T-cell (primary cell): ENCODE measurements at regions not wholly inside any gene's neighbourhood (a gene's known extent, or its start where the extent isn't known, plus 50 kb on each side); places are given as distances from the start of the nearest gene placed in this dataset.
"Not testable (repeated sequence)": the region's sequence is repeated elsewhere in the genome, so short reads cannot be mapped to it uniquely, and the experiment has no call there.

Experiments used
- ATAC-seq, 4 experiments: fragments of 200-7000 bp in 3 of 4; fragments of 150-1000 bp in 1 of 4; cut with Tn5 transposase; replicated peaks in 1 of 4; 1 replicate in 3 of 4; 2 replicates in 1 of 4; pipeline ENCODE4 v1.10.0; 2021; ENCODE audit warnings: moderate library complexity in 3 of 4, mild to moderate bottlenecking in 2 of 4, moderate number of reproducible peaks in 1 of 4
- CTCF ChIA-PET, 2 donors: fragments of 300-600 bp; sonication (Branson Sonifier 250); formaldehyde crosslinking; loops; one replicate each; lab custom pipeline; 2022; ENCODE audit warnings: antibody characterized with exemption in 2 of 2; lab: Charles Lee
- POLR2A ChIA-PET, 2 donors: fragments of 300-600 bp; sonication (Branson Sonifier 250); formaldehyde crosslinking; loops; one replicate each; lab custom pipeline; 2022; ENCODE audit warnings: antibody characterized with exemption in 2 of 2; lab: Charles Lee
- DNase-seq, 35 experiments: peaks; one replicate each; pipeline versions ENCODE4 v3.0.0 to v3.0.0-alpha.2; 2013 to 2023
- H3K27ac ChIP-seq: one replicate; pipeline ENCODE4 v1.5.1; 2013; ENCODE audit warnings: low read length
- H3K27me3 ChIP-seq, 2 experiments: replicated peaks in 1 of 2; 1 replicate in 1 of 2; 2 replicates in 1 of 2; pipeline versions ENCODE4 v1.6.1 to v1.7.0; 2013; ENCODE audit warnings: low read length in 1 of 2, mixed read lengths in 1 of 2; ENCODE audit not compliant: control insufficient read depth in 2 of 2, insufficient read depth in 2 of 2; ENCODE audit errors: extremely low read depth in 1 of 2
- H3K36me3 ChIP-seq, 2 donors: 1 replicate in 1 of 2; 2 replicates in 1 of 2; pipeline versions ENCODE4 v1.6.1 to v1.7.0; 2013; ENCODE audit warnings: low read length in 1 of 2; ENCODE audit not compliant: control insufficient read depth in 2 of 2, insufficient read depth in 1 of 2; ENCODE audit errors: extremely low read depth in 1 of 2
- H3K4me1 ChIP-seq, 2 experiments: 1 replicate in 1 of 2; 2 replicates in 1 of 2; pipeline versions ENCODE4 v1.6.1 to v1.7.0; 2013; ENCODE audit warnings: low read length in 2 of 2, mixed read lengths in 1 of 2; ENCODE audit not compliant: insufficient read depth in 2 of 2, control insufficient read depth in 1 of 2; ENCODE audit errors: extremely low read depth in 1 of 2
- H3K4me3 ChIP-seq, 2 donors: 1 replicate in 1 of 2; 2 replicates in 1 of 2; pipeline versions ENCODE4 v1.5.1 to v1.7.0; 2013; ENCODE audit warnings: mild to moderate bottlenecking in 2 of 2, low read length in 1 of 2, moderate library complexity in 1 of 2; ENCODE audit not compliant: control insufficient read depth in 1 of 2; ENCODE audit errors: extremely low read depth in 1 of 2
- H3K9me3 ChIP-seq: 2 replicates; pipeline ENCODE4 v1.7.0; 2013
- H3K27ac Mint-ChIP-seq, 2 donors: one replicate each; pipeline ENCODE4 v1.8.0; 2020 to 2021; ENCODE audit warnings: mild to moderate bottlenecking in 2 of 2, mixed read lengths in 2 of 2
- H3K27me3 Mint-ChIP-seq, 2 donors: one replicate each; pipeline ENCODE4 v1.8.0; 2021 to 2022; ENCODE audit warnings: mixed read lengths in 2 of 2
- H3K36me3 Mint-ChIP-seq: one replicate; pipeline ENCODE4 v1.8.0; 2021; ENCODE audit warnings: mixed read lengths
- H3K4me1 Mint-ChIP-seq, 3 donors: one replicate each; pipeline ENCODE4 v1.8.0; 2020 to 2022; ENCODE audit warnings: mixed read lengths in 3 of 3, mild to moderate bottlenecking in 1 of 3
- H3K4me3 Mint-ChIP-seq, 3 donors: one replicate each; pipeline ENCODE4 v1.8.0; 2020 to 2022; ENCODE audit warnings: mild to moderate bottlenecking in 3 of 3, mixed read lengths in 3 of 3, moderate library complexity in 3 of 3
- H3K9me3 Mint-ChIP-seq, 3 donors: one replicate each; pipeline ENCODE4 v1.8.0; 2020 to 2022; ENCODE audit warnings: mixed read lengths in 3 of 3
- WGBS: methylation state at CpG from one replicate; pipeline ENCODE4 v1.1.5; 2013; ENCODE audit warnings: missing lambda C conversion rate; ENCODE audit not compliant: insufficient coverage; 5-methylcytosine and 5-hydroxymethylcytosine counted together

DNA sequence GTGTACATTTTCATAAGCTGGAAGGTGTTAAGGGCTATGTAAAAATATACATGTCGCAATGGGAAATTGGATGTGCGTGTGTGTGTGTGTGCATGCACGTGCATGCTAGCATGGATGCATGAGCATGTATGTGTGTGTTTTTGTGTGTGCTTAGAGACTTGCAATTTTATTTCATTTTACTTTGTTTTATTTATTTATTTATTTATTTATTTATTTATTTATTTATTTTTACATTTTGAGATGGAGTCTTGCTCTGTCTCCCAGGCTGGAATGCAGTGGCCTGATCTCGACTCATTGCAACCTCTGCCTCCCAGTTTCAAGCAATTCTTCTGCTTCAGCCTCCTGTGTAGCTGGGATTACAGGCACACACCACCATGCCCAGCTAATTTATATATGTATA, 50.4 kb upstream of the CDH9 start:
- ATAC-seq: not testable (repeated sequence)

More for the DNA sequence above, 50.4 kb upstream of the CDH9 start:
- H3K27ac ChIP-seq, H3K9me3 Mint-ChIP-seq, H3K36me3 Mint-ChIP-seq, POLR2A ChIA-PET, H3K27me3 Mint-ChIP-seq, H3K4me1 ChIP-seq, H3K4me3 Mint-ChIP-seq, CTCF ChIA-PET, H3K9me3 ChIP-seq, H3K36me3 ChIP-seq, H3K4me3 ChIP-seq, H3K27me3 ChIP-seq, H3K4me1 Mint-ChIP-seq, DNase-seq, H3K27ac Mint-ChIP-seq: not testable (repeated sequence)
- no CpG with 5 or more reads among the region's 4 CpGs for WGBS
